ENCODE measurements at regions not wholly inside any gene's neighbourhood (a gene's known extent, or its start where the extent isn't known, plus 50 kb on each side); places are given as distances from the start of the nearest gene placed in this dataset.

- CTCF ChIA-PET = interaction anchor here (0.6 to 1.0 kb wide), 4 partner anchors 13 to 1215 kb away, joined by 3 to 5 read pairs (median 4); no protein-coding TSS in a partner anchor
- Histone ChIP-seq H3K36me3 (ENCODE audit: control insufficient read depth in 2 of 2, insufficient read depth in 1 of 2, low read length in 2 of 2) (no peaks in the 10 kb centered on the region), H3K4me1 (ENCODE audit: control insufficient read depth, insufficient read depth, low read length) (peaks cover 23% of the 10 kb centered on the region), H3K4me3 (ENCODE audit: low read depth, low read length) (no peak overlapping the region), H3K9me3 (ENCODE audit: control insufficient read depth, insufficient read depth, low read depth, low read length) (no peaks in the 10 kb centered on the region), H3K27ac (ENCODE audit: extremely low read depth, low read depth, low read length) (peak overlapping the region; percentile 76)
- POLR2A ChIA-PET = interaction anchor here (0.5 to 0.6 kb wide), 2 partner anchors 9 to 10 kb away, joined by 3 to 5 read pairs; no protein-coding TSS in a partner anchor
- TF ChIP-seq REPIN1 (tag by site-specific recombination; IDR thresholded peaks at IDR 0.05; ENCODE audit: low read depth) (no peak), PRDM4 (tag by site-specific recombination; IDR thresholded peaks at IDR 0.05) (peak; percentile 57), ATF2 (tag by site-specific recombination; IDR thresholded peaks at IDR 0.05; ENCODE audit: low read depth) (peak; percentile 62; the same call in 1 of the 2 replicates), ZNF354C (tag by site-specific recombination; IDR thresholded peaks at IDR 0.05; ENCODE audit: borderline replicate concordance, low read depth) (no peak), OSR2 (tag by site-specific recombination; IDR thresholded peaks at IDR 0.05) (0 out of 2 replicates have a peak, but pooled peaks have one; percentile 15), ZNF133 (tag by site-specific recombination; IDR thresholded peaks at IDR 0.05) (no peak), ZNF561 (tag by site-specific recombination; IDR thresholded peaks at IDR 0.05; ENCODE audit: borderline replicate concordance) (no peak), PRDM6 (tag by site-specific recombination; IDR thresholded peaks at IDR 0.05) (peak; percentile 33; the same call in 1 of the 2 replicates), ELK4 (IDR thresholded peaks at IDR 0.05; ENCODE audit: borderline replicate concordance, low read depth, low read length) (no peak), ZNF785 (tag by site-specific recombination; IDR thresholded peaks at IDR 0.05) (no peak), IKZF3 (tag by site-specific recombination; IDR thresholded peaks at IDR 0.05) (no peak), YY2 (tag by site-specific recombination; IDR thresholded peaks at IDR 0.05) (no peak), ZBTB44 (tag by site-specific recombination; IDR thresholded peaks at IDR 0.05) (peak; percentile 70), ZNF548 (tag by site-specific recombination; IDR thresholded peaks at IDR 0.05) (no peak), ZNF529 (tag by site-specific recombination; IDR thresholded peaks at IDR 0.05; ENCODE audit: insufficient replicate concordance) (no peak), ZNF600 (tag by site-specific recombination; IDR thresholded peaks at IDR 0.05) (no peak), ZNF585B (tag by site-specific recombination; IDR thresholded peaks at IDR 0.05) (no peak)
Measured at GRCh38 chr15:36358094-36358493, 221.3 kb upstream of the CDIN1 start.

Data from HEK293 (cell line).